ENCODE measurements at regions not wholly inside any gene's neighbourhood (a gene's known extent, or its start where the extent isn't known, plus 50 kb on each side); places are given as distances from the start of the nearest gene placed in this dataset.

- TF ChIP-seq SIN3A (IDR thresholded peaks at IDR 0.05; ENCODE audit: borderline replicate concordance, low read depth, low read length) (no peak), CTCF (IDR thresholded peaks at IDR 0.05) (no peak), POLR2AphosphoS5 (IDR thresholded peaks at IDR 0.05; ENCODE audit: low read depth, low read length) (no peak), TAF1 (IDR thresholded peaks at IDR 0.05; ENCODE audit: borderline replicate concordance, low read depth, low read length) (no peak), GABPA (IDR thresholded peaks at IDR 0.05; ENCODE audit: low read depth) (no peak), MAX (IDR thresholded peaks at IDR 0.05; ENCODE audit: low read depth) (no peak), CHD2 (IDR thresholded peaks at IDR 0.05; ENCODE audit: low read length, partially characterized antibody) (no peak), RXRA (IDR thresholded peaks at IDR 0.05; ENCODE audit: borderline replicate concordance, low read depth) (no peak), PBX3 (IDR thresholded peaks at IDR 0.05) (no peak), MEF2A (IDR thresholded peaks at IDR 0.05; ENCODE audit: borderline replicate concordance, low read depth) (no peak)
Observed at GRCh38 chr20:7327810-7328209, 560.3 kb downstream of the BMP2 start.
